Activated CD8-positive, alpha-beta memory T cell treated with anti-CD3 and anti-CD28 coated beads for 36 hours (primary cell): ENCODE measurements at regions not wholly inside any gene's neighbourhood (a gene's known extent, or its start where the extent isn't known, plus 50 kb on each side); places are given as distances from the start of the nearest gene placed in this dataset.

Source experiments
- CTCF ChIA-PET: fragments of 350-600 bp; sonication (Branson Sonifier 250); formaldehyde crosslinking; loops from one replicate; lab custom pipeline; 2021; ENCODE audit warnings: antibody characterized with exemption; lab: Charles Lee
- POLR2A ChIA-PET: fragments of 350-600 bp; sonication (Branson Sonifier 250); formaldehyde crosslinking; loops from one replicate; lab custom pipeline; 2021; ENCODE audit warnings: antibody characterized with exemption; lab: Charles Lee

DNA sequence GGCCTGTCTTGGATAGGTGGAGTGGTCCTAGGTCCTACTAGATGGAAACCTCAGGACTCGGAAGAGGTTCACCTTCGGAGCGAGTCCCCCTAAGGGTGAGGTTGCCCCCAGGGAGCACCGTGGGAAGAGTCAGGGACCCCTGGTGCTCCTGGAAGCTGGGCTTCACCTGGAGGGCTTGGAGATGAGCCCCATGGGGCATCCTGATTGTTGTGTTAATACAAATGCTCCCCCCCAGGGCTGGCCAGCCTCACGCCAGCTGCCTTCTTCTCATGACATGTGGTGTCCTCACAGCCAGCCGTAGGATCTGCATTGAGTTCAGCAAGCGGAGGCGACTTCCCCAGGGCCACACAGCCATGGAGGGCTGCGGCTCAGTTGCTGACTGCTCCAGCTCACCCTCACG lies 1487.5 kb downstream of the BRD1 start:
- ChIA-PET CTCF (no interaction called here), POLR2A (no interaction called here)

GRCh38 chr22:48338793-48339705 lies 1488.6 kb downstream of the BRD1 start:
- ChIA-PET POLR2A (no interaction called here), CTCF (no interaction called here)

GRCh38 chr22:48337957-48338792 lies 1489.5 kb downstream of the BRD1 start:
- ChIA-PET CTCF (no interaction called here), POLR2A (no interaction called here)

DNA sequence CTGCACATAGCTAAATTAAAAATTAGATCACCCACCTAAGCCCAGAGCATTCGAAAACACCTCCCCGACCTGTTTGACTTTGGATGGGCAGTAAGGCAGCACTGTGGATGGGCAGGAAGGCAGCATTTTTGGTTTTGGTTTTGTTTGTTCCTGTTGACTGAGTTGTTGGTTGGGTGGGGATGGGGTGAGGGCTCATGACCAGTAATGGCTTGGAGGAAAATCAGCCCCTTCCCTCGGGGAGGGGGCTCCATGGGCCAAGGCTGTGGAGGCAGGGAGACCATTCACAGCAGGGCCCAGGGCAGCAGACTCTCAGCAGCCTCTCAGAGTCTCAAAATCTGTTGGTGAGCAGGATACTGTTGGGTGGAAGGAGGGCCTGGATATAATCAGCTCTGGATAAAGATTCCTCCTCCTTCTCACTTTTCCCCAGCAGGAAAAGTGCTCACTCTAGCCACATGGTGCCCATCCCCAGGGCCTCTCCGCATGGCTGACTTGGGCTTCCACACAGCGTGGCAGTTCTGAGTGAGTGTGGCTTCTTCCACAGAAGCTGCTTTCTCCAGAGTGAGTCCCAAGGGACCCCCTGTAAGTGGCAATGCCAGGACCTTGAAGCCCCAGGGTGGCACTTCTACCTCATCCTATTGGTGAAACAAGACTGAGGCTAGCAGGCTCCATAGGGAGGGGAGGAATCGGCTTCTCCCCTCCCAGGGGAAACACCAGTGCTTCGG lies 1491.2 kb downstream of the BRD1 start:
- ChIA-PET POLR2A (no interaction called here), CTCF (no interaction called here)

DNA sequence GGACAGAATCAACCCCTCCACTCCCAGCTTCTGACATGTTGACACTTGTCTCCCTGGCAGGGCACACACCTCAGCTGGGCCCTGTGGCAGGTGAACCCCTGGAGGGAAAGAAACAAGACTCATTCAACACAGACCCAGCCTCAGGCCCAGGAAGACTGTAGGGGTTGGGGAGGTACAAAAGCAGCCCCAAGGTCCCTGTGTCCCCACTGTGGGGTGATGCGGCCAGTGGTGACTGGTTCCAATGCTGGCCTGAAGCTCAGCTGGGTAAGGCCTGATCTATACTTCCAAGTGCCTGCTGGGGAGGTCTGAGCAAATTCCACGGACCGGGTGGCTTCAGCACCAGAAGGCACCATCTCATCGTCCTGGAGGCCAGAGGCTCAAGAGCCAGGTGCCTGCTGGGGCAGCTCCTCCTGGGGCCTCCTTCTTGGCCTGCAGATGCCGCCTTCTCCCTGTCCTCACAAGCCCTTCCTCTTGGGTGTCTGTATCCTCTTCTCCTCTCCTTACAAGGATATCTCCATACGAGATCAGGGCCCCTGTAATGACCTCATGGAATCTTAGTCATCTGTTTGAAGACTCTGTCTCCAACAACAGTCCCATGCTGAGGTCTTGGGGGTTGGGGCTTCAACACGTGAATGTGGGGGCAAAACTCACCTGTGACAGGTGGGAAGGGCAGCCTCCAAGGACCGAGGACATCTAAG lies 1492.1 kb downstream of the BRD1 start:
- ChIA-PET POLR2A (no interaction called here), CTCF (no interaction called here)

GRCh38 chr22:48334971-48335370 lies 1492.7 kb downstream of the BRD1 start:
- ChIA-PET CTCF (no interaction called here), POLR2A (no interaction called here)

- ChIA-PET CTCF (no interaction called here), POLR2A (no interaction called here)
Measured at GRCh38 chr22:48333816-48334735, 1493.6 kb downstream of the BRD1 start.

- CTCF ChIA-PET: no interaction called here
- POLR2A ChIA-PET: no interaction called here
Measured at GRCh38 chr22:48333323-48333763, 1494.3 kb downstream of the BRD1 start.

GRCh38 chr22:48332438-48333322 lies 1495.0 kb downstream of the BRD1 start:
- ChIA-PET POLR2A (no interaction called here), CTCF (no interaction called here)

- POLR2A ChIA-PET: no interaction called here
- CTCF ChIA-PET: no interaction called here
Measured at GRCh38 chr22:48331691-48332220, 1495.9 kb downstream of the BRD1 start.

DNA sequence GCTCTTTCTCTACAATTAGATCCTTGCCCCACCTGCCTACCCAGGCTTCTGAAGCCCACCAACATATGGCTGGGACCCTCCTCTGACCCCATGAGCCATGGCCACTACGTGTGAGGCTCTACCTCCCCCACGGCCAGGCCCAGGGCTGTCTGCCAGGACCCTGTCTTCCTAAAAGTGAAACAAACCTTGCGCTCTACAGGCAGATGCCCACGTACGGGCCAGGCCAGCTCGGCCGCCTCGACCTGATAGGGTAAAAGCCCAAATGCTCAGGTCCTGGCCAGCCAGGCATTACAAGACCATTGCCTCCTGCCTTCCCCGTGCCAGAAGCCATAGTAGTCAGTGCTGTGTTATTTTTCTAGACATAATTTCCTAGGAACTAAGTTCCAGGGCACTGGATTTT lies 1496.4 kb downstream of the BRD1 start:
- ChIA-PET CTCF (no interaction called here), POLR2A (no interaction called here)

DNA sequence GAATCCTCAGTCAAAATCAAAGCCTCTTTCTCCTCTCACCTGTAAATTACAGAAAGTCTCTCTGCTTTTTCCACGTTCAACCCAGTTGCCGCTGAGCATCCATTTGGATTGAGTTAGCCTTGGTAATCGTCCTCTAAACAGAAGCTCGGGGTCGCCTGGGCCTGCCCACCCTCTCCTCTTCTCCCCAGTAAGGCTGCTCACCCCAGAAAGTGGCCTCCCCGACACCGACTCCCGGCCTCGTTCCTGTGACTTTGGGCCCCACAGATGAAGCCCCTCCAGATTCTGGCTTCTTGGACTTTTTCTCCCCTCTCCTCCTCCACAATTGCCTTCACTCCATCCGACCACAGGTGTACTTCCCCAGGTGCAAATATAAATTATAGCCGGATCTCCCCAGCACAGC lies 1500.0 kb downstream of the BRD1 start:
- CTCF ChIA-PET: no interaction called here
- POLR2A ChIA-PET: no interaction called here

- CTCF ChIA-PET: no interaction called here
Measured at GRCh38 chr22:48323746-48324145, 1503.9 kb downstream of the BRD1 start.

DNA sequence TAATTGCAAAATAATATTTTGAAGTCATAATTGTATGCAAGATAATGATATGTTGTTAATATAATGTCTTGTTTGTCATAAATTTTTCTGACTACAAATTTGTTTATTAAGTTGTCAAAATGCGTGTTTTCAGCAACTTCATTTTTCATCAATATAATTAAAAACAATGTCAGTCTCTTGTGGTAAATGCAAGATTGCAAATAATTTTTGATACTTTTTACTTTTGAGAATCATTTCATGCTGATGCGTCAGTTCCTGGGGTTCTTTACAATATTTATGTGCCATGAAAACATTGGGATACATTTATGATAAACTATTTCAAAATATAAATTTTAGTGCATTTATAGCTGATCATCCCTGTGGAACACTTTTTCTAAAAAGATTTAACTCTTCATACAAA lies 1504.8 kb downstream of the BRD1 start:
- ChIA-PET POLR2A (no interaction called here), CTCF (no interaction called here)

More at GRCh38 chr22:48323746-48324145, 1503.9 kb downstream of the BRD1 start:
- POLR2A ChIA-PET: no interaction called here

GRCh38 chr22:48321986-48322545 lies 1505.6 kb downstream of the BRD1 start:
- CTCF ChIA-PET: no interaction called here
- POLR2A ChIA-PET: no interaction called here

GRCh38 chr22:48320683-48321451 lies 1506.8 kb downstream of the BRD1 start:
- POLR2A ChIA-PET: no interaction called here
- CTCF ChIA-PET: no interaction called here
